SU-DHL-6 (cell line): ENCODE measurements at regions not wholly inside any gene's neighbourhood (a gene's known extent, or its start where the extent isn't known, plus 50 kb on each side); places are given as distances from the start of the nearest gene placed in this dataset.

Source experiments
- CTCF ChIP-seq: fragments of 200-600 bp; sonication (generic); IDR thresholded peaks from one replicate; pipeline ENCODE4 v1.5.1; 2017; ENCODE audit warnings: antibody characterized with exemption, mild to moderate bottlenecking, low read length, moderate library complexity; ENCODE audit not compliant: insufficient read depth, poor library complexity, severe bottlenecking
- EZH2phosphoT487 ChIP-seq: fragments of 200-600 bp; sonication (generic), shearing (Covaris generic); conservative IDR thresholded peaks from 2 replicates; pipeline ENCODE4 v1.6.1; 2018; ENCODE audit warnings: mild to moderate bottlenecking, antibody characterized with exemption, low read length, moderate library complexity, mixed read lengths

GRCh38 chr4:130760246-130760645 is 1664.3 kb downstream of the C4orf33 start:
- TF ChIP-seq CTCF = no peak
- TF ChIP-seq EZH2phosphoT487 = no peak
